ACC112 (cell line): ENCODE measurements at regions not wholly inside any gene's neighbourhood (a gene's known extent, or its start where the extent isn't known, plus 50 kb on each side); places are given as distances from the start of the nearest gene placed in this dataset.

Source experiments
- H2AFZ ChIP-seq: fragments of 200-600 bp; sonication (generic); one replicate; pipeline ENCODE4 v1.6.0; 2017; ENCODE audit warnings: antibody characterized with exemption, low read length; ENCODE audit not compliant: unreplicated experiment
- H3K27ac ChIP-seq: fragments of 200-600 bp; sonication (generic); 2 replicates; pipeline ENCODE4 v1.5.1; 2014; ENCODE audit warnings: low read depth, mild to moderate bottlenecking, antibody characterized with exemption, low read length, moderate library complexity
- H3K27me3 ChIP-seq: fragments of 200-600 bp; sonication (generic); 2 replicates; pipeline ENCODE4 v1.6.1; 2014; ENCODE audit warnings: mild to moderate bottlenecking, antibody characterized with exemption, low read length, moderate library complexity, mixed read lengths; ENCODE audit not compliant: insufficient read depth
- H3K36me3 ChIP-seq: fragments of 200-600 bp; sonication (generic); 2 replicates; pipeline ENCODE4 v1.6.1; 2016; ENCODE audit warnings: mild to moderate bottlenecking, antibody characterized with exemption, low read length, moderate library complexity, mixed read lengths; ENCODE audit not compliant: insufficient read depth
- H3K4me1 ChIP-seq: fragments of 200-600 bp; sonication (generic); one replicate; pipeline ENCODE4 v1.6.1; 2016; ENCODE audit warnings: low read length, mixed read lengths; ENCODE audit not compliant: insufficient read depth, unreplicated experiment, control insufficient read depth
- H3K4me3 ChIP-seq: fragments of 200-600 bp; sonication (generic); 2 replicates; pipeline ENCODE4 v1.5.1; 2014; ENCODE audit warnings: mild to moderate bottlenecking, low read depth, low read length
- H3K79me2 ChIP-seq: fragments of 200-600 bp; sonication (generic); one replicate; pipeline ENCODE4 v1.6.0; 2016; ENCODE audit warnings: low read length; ENCODE audit not compliant: control insufficient read depth, unreplicated experiment, insufficient read depth

DNA sequence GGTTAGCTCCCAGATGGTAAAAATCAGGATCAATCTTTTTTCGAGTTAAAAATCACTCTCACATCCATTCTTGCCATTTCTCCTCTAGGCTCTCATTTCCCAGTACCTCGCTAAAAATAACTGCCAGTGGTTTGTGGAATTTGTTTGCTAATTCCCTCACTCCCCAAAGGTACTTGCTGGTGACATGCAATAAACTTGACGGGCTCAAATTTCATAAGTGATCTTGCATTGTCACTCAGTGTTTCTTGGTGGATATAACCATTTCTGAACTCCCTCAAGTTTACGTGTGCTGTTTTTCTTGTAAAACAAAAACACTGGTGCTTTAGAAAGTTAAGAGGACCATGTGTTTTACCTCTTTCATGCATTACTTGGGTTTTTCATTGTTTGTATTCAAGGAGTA lies 399.2 kb upstream of the MKI67 start:
- Histone ChIP-seq H3K27me3 (no peaks in the 10 kb centered on the region), H3K4me1 (no peaks in the 10 kb centered on the region), H3K36me3 (no peaks in the 10 kb centered on the region), H3K79me2 (no peaks in the 10 kb centered on the region), H3K27ac (no peak overlapping the region), H2AFZ (no peak overlapping the region), H3K4me3 (no peak overlapping the region)

DNA sequence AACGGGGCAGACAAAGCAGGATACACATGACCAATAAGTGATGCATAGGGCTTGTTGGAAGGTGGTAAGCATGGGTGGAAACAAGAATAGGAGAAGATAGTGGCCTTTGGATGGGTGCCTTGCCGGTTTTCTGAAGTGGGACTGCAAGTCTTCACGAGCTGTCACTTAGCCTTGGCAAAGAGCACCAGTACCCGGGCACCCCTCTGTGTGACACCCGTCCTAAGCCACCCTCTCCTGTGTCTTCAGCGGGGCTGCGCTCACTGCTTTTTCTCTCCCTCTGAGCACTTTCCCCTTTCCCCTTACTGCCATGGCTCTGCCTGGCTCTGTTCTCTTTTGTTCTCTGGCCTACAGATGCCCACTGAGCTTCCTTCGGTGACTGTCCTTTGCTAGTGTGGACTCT lies 399.7 kb upstream of the MKI67 start:
- no peak overlapping the region for H3K4me3 ChIP-seq
- H3K4me1 ChIP-seq: no peaks in the 10 kb centered on the region
- H3K79me2 ChIP-seq: no peaks in the 10 kb centered on the region
- H2AFZ ChIP-seq: no peak overlapping the region
- H3K27me3 ChIP-seq: no peaks in the 10 kb centered on the region
- H3K36me3 ChIP-seq: no peaks in the 10 kb centered on the region
- no peak overlapping the region for H3K27ac ChIP-seq

GRCh38 chr10:128526791-128527375 lies 400.7 kb upstream of the MKI67 start:
- Histone ChIP-seq H3K4me1 (no peaks in the 10 kb centered on the region), H3K4me3 (no peak overlapping the region), H3K27ac (no peak overlapping the region), H2AFZ (no peak overlapping the region), H3K36me3 (no peaks in the 10 kb centered on the region), H3K79me2 (no peaks in the 10 kb centered on the region), H3K27me3 (no peaks in the 10 kb centered on the region)

- no peaks in the 10 kb centered on the region for H3K36me3 ChIP-seq
- H3K79me2 ChIP-seq: no peaks in the 10 kb centered on the region
- H3K4me3 ChIP-seq: no peak overlapping the region
- no peak overlapping the region for H2AFZ ChIP-seq
- no peaks in the 10 kb centered on the region for H3K4me1 ChIP-seq
- H3K27ac ChIP-seq: no peak overlapping the region
- H3K27me3 ChIP-seq: no peaks in the 10 kb centered on the region
Observed at GRCh38 chr10:128527711-128528110, 401.5 kb upstream of the MKI67 start.

DNA sequence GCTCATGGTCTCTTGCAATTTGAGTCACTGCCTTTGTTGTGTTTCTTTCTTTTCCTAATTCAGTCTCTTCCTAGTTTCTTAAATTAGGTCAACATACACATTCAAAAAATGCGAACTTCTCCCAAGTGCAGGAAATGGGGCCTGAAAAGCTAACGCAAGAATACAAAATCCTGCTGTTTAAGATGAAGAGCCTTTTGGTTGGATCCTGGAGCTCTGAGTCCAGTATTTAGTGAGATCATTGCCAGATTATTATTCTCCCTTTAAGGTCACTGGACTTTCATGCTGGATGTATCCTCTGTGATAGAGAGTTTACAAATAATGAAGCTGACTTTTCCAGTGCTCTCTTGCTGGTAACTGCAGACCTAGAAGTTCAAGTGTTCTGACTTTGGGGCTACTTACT lies 401.9 kb upstream of the MKI67 start:
- H3K79me2 ChIP-seq: no peaks in the 10 kb centered on the region
- H3K36me3 ChIP-seq: no peaks in the 10 kb centered on the region
- H3K27ac ChIP-seq: no peak overlapping the region
- no peaks in the 10 kb centered on the region for H3K4me1 ChIP-seq
- H3K4me3 ChIP-seq: no peak overlapping the region
- H3K27me3 ChIP-seq: no peaks in the 10 kb centered on the region
- H2AFZ ChIP-seq: no peak overlapping the region

DNA sequence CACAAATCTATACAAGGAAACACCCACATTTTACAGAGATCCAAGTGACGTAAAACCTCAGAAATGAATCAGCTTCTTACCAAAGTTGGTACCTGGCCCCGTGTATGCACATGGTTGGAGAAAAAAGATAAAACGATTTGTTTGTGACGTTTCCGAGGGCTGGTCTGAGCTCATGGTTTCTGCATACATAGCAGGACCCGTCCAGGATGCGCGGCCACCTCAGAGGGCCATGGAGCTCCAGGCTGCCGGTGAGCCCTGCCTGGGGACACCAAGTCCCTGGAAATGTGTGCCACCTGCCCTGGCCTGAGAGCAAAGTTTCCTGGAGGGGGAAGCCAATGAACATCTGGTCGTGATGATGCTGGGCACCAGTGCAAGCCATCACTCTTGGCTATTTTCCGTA lies 402.6 kb upstream of the MKI67 start:
- Histone ChIP-seq H3K79me2 (no peaks in the 10 kb centered on the region), H3K4me1 (no peaks in the 10 kb centered on the region), H3K4me3 (no peak overlapping the region), H3K27me3 (no peaks in the 10 kb centered on the region), H3K36me3 (no peaks in the 10 kb centered on the region), H2AFZ (no peak overlapping the region), H3K27ac (no peak overlapping the region)

DNA sequence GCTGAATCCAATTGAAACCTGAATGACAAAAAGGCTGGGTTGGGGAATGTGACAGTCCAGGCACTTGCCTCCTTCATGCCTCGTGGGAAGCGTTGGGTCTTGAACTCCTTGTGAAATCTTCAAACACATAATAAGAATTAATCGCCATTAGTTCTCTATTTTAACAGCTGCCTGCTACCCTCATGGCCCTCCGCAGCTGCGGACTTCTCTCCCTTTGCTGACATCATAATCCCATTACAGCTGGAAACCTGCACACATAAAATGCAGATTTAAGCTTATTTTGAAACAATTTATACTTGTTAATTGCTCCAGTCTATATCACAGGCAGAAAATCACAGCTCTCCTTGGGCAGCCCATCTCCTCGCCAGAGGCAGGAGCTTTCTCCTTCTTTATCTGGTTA lies 403.0 kb upstream of the MKI67 start:
- no peaks in the 10 kb centered on the region for H3K79me2 ChIP-seq
- H3K27me3 ChIP-seq: no peaks in the 10 kb centered on the region
- H3K4me1 ChIP-seq: no peaks in the 10 kb centered on the region
- H3K4me3 ChIP-seq: no peak overlapping the region
- H2AFZ ChIP-seq: no peak overlapping the region
- no peak overlapping the region for H3K27ac ChIP-seq
- H3K36me3 ChIP-seq: no peaks in the 10 kb centered on the region

DNA sequence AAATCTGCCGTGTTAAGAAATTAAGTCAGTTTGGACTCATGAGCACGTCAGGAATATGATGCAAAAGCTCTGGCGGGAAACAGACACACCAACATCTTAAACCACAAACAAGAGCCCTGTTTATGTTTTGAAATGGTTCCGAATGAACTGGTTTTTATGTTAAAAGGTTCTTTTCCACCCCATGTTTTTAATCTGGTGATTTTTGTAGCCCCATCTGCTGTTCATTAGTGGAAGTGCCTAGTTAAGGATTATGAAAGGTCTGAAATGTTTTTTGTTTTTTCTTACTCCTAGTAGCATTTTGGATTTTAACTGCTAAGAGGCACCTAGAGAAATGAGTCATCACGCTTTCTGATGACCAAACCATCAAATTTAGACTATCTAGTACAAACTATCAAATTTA lies 404.1 kb upstream of the MKI67 start:
- Histone ChIP-seq H3K27me3 (no peaks in the 10 kb centered on the region), H3K36me3 (no peaks in the 10 kb centered on the region), H3K4me1 (no peaks in the 10 kb centered on the region), H3K79me2 (no peaks in the 10 kb centered on the region), H2AFZ (no peak overlapping the region), H3K4me3 (no peak overlapping the region), H3K27ac (no peak overlapping the region)

DNA sequence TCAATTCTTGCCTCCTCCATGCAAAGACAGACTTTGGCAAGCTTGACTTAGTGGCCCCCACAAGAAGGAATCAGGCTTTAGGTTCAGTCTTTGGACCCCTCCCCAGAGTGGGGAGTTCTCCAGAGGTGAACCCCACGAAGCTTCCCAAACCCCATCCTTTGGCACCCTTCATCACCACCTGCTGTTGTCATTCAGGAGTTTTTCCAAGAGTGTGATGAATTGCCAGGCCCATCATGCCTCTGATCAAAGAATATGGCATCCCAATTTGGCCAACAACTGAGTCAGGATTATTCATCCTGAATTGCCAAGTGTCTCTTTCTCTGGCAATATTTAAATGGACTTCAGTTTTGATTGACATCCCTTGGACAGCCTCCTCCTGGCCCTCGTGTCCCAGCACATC lies 404.7 kb upstream of the MKI67 start:
- H3K4me1 ChIP-seq: no peaks in the 10 kb centered on the region
- H3K27ac ChIP-seq: no peak overlapping the region
- H3K79me2 ChIP-seq: no peaks in the 10 kb centered on the region

GRCh38 chr10:128534686-128535085 lies 408.5 kb upstream of the MKI67 start:
- Histone ChIP-seq H2AFZ (no peak overlapping the region), H3K36me3 (no peaks in the 10 kb centered on the region), H3K27ac (no peak overlapping the region), H3K4me3 (no peak overlapping the region), H3K79me2 (no peaks in the 10 kb centered on the region), H3K27me3 (no peaks in the 10 kb centered on the region), H3K4me1 (no peaks in the 10 kb centered on the region)

More for the DNA sequence above, 404.7 kb upstream of the MKI67 start:
- H2AFZ ChIP-seq: no peak overlapping the region
- no peaks in the 10 kb centered on the region for H3K36me3 ChIP-seq
- no peaks in the 10 kb centered on the region for H3K27me3 ChIP-seq
- no peak overlapping the region for H3K4me3 ChIP-seq

GRCh38 chr10:128536259-128536658 lies 410.0 kb upstream of the MKI67 start:
- H3K27ac ChIP-seq: no peak overlapping the region
- H3K4me3 ChIP-seq: no peak overlapping the region
- no peaks in the 10 kb centered on the region for H3K4me1 ChIP-seq
- H3K79me2 ChIP-seq: no peaks in the 10 kb centered on the region
- no peaks in the 10 kb centered on the region for H3K27me3 ChIP-seq
- H3K36me3 ChIP-seq: no peaks in the 10 kb centered on the region
- no peak overlapping the region for H2AFZ ChIP-seq
